Activated naive CD4-positive, alpha-beta T cell treated with Interleukin-2 at 50 U/mL for 16 hours (primary cell): ENCODE measurements at regions not wholly inside any gene's neighbourhood (a gene's known extent, or its start where the extent isn't known, plus 50 kb on each side); places are given as distances from the start of the nearest gene placed in this dataset.

Experiments used
- DNase-seq: peaks from one replicate; pipeline ENCODE4 v3.0.0-alpha.2; 2020

DNA sequence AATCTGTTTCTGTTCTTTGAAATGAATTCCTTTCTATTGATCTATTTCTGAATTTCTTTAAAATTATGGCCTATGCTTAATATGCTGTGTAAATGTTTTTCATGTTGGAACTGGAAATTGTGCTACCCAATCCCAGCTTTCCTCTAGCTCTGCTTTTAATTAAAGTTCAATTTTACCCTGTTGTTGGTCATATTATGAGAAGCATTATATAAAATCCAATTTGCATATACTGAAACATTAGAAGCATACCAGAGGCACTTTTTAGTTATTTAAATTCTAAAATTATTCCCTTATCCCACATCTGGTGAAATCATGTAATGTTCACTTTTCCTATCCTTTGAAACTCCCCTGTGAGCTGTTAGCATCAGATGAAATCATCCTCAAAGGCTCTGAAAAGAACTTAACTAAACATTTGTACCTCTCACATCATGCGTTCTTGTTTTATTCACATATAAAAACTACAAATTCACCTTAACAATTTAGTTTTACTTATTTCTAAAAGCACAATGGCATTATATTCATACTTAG is 160.6 kb upstream of the COL21A1 start:
- no peak for DNase-seq

DNA sequence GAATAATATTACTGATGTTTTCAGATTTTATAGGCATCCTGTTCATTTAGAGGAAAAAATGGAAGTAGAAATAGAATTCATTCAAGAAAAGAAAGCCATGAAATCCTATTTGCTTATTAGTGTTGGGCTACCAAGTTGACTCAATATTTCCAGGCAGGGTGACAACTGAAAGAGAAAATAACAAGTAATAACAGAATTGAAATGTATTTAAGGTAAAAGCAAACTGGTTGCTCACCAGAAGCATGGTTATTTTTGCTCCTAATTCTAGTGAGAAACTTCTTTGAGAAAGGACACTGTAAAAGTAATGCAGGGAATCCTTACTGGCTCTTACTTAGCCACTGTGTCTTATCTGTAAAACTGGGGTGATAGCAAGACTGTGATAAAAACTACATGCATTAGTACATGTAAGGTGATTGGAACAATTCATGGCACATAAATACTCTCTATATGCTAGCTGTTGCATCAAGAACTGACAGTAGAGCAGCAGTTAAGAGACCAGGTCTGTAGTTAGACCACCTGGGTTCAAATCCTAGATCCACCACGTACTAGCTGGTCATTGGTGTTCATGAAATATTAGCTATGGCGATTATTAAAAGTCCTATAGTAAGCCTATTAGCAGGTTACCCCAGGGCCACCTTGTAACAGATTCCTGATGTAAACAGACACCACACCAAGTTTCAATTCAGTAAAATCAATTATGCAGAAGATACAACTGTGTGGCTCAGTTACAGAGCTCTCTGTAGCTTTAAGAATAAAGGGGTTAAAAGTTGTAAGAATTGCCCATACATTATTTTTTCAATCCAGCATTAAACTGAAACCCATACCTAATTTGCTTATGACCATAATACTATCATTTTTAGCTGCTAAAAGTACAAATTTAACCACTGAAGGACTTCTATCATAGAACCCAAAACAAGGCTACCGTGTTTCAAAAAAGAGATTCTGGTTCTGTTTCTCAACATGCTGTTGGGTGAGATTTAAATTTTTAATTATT is 159.2 kb upstream of the COL21A1 start:
- DNase-seq: no peak

DNA sequence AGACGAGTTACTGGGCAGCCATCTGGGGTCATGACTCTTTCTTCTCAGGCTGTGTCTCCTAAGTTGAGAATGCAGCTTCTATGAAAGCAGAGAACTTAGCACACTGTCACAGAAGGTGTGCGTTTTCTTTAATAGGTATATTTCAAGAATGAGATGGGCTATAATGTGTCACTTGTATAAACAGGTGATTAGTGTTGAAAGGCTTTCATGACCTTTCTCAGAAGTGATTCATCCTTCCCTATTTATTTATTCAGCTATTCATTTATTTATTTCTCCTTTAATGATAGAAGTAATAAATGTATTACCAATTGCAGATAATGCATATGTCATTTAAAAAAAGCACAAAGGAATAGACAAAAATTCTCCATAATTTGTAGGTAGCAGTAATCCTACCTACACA is 157.2 kb upstream of the COL21A1 start:
- no peak for DNase-seq

DNA sequence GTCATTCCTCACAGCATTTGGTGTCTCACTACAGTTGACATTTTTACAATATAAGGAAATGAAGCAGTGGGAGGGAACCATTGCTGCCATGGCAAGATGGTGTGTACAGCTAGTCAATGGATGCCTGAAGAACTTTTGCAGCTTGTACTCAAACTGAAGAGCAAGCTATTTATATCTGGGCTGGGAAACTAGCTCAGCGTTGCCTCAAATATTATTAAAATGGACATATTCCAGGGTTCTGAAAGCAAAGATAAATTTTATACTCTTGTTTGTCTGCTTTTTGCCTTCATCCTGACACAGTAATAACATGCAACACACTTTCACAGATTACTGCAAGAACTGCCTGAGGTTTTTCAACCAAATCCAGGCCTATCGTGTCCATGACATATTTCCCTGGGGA is 156.4 kb upstream of the COL21A1 start:
- no peak for DNase-seq

DNA sequence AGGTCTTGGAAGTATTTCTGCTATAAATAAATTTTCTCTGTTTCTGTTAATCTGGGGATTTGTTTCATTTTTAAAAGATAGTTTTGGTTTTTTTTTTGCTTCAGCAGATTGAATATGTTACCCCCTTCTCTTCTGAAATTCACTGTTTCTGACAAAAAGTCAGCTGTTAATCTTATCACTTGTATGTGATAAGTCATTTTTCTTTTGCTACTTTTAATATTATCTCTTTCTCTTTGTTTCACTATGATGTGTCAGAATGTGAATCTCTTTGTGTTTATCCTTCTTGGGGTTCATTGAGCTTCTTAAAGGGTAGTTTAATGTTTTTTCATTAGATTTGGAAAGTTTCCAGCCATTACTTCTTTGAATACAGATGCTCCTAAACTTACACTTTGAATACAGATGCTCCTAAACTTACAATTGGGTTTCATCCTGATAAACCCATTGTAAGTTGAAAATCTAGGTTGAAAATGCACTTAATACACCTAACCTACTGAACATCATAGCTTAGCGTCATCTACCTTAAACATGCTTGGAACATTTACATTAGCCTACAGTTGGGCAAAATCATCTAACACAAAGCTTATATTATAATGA is 154.2 kb upstream of the COL21A1 start:
- no peak for DNase-seq

DNA sequence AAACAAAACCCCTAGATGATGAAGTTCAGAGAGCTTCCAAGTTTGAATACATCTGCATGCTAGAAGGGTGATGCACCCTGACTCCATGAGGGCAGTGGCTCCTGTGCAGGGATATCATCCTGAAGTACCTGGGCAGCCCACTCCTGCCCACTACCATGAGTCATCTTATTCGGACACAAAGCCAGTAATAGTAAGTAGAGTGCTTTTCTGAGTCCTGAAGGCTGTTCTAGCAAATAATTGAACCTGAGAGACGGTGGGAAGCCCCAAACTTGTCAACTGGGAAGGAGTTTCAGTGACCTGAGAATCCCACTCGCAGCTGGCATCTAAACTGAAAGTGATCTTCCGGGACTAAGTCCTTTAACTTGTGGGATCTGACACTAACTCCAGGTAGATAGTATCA is 152.9 kb upstream of the COL21A1 start:
- no peak for DNase-seq

DNA sequence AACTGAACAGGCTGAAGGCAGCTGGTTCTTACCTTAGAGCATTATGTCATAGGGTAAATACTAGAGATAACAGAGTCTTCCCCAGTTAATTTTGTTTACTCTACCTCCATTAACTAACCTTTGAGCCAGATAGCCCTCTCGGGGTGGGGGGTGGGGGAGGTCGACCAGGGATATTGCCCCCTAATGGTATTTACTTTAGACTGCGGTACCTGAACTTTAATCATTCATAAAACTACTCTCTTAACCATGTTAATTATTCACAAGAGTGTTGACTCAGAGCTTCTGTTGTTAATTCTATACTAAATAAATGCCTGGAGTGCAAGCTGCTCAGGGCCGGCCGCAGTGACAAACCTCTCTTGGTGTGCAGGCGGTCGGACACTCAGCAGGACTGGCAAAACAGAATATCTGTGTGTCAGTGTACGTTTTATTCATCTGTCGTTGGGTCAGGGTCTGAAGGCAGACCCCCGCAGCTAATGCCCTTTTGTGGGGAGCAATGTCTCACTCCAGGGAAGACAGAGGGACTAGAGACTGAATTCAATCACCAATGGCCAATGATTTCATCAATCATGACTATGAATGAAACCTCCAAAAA is 152.4 kb upstream of the COL21A1 start:
- no peak for DNase-seq

DNA sequence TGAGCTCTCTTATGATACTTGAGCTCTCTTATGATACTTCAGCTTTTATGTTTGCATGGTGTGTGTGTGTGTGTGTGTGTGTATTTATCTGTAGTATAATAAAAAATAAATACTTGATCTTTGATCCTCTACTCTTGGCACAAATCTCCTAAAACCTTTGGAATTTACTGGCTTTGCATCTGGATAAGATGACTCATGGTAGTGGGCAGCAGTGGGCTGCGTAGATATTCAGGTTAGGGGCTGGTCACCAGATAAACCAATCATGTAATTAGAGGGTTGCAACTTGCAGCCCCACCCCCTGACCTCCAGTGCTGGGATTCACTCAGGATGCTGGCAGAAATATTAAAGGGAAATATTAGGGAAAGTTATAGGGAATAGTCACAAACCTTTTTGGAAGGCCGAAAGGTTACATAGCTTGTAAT is 151.9 kb upstream of the COL21A1 start:
- DNase-seq: no peak

DNA sequence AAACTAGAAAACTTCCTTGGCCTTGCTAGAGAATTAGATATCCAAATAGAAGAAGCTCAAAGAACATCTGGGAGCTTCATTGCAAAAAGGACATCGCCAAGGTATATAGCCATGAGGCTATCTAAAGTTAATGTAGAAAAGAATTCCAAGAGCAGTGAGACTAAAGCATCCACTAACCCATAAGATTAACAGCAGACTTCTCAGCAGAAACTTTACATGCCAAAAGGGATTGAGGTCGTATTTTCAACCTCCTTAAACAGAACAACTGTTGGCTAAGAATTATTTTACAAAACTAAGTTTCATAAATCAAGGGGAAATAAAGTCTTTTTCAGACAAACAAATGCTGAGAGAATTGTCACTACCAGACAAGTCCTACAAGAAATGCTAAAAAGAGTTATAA is 149.1 kb upstream of the COL21A1 start:
- no peak for DNase-seq

DNA sequence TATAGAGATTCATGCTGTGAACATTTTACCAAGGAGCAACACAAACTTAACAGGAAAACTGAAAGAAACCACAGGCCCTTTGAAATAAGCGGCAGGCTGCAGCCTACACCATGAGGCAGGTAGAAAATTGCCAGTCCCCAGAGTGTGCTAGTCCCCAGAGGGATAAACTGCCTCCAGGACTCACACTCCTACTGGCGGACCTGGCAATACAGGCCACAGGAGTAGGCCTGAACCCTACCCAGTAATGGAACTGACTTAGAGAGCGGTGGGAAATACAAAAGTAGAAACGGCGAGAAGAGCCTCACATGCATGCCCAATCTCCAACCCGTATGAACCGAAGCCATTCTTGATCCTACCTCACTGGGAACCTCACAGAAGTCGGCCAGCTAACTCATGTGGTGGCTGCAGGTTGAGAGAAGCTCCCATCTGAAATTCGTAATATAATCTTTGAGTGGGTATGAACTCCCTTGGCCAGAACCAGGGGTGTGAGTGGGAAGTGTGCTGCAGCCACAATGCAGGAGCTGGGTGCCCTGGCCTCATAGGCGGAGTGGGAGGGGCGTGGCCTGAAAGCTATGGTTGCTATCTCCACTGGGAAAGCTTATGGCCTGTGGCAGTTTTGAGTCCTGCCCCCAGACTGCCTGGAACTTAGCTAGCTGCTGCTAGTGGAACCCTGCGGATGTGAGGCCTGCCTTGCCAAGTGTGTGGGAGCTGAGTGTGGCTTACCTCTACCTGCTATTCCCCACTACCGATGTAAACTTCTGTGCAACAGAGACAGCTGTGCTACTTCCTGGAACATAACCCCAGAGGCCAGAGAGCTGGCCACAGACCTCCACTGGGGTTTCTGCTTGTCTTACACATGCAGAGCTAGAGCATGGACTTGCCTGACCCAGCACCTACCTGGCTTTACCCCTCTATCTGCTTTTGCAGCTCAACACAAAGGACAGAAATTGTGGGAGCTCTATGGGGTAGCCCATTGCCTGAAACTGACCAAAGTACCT is 146.5 kb upstream of the COL21A1 start:
- DNase-seq: no peak

DNA sequence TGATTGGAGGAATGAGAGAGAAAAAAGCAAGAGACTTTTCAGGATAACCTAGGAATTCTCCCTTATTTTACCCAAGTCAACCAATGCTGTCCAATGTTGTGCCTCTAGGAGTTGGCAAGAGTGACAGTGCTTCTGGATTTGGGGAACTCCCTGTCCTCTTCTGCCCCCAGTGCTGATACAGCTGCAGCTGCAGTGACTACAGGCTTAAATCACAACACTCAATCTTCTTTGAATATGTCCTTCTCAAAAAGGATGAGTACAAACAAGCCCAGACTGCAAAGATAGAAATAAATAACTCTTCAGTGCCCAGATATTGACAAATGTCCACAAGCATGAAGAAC is 141.0 kb upstream of the COL21A1 start:
- DNase-seq: no peak

DNA sequence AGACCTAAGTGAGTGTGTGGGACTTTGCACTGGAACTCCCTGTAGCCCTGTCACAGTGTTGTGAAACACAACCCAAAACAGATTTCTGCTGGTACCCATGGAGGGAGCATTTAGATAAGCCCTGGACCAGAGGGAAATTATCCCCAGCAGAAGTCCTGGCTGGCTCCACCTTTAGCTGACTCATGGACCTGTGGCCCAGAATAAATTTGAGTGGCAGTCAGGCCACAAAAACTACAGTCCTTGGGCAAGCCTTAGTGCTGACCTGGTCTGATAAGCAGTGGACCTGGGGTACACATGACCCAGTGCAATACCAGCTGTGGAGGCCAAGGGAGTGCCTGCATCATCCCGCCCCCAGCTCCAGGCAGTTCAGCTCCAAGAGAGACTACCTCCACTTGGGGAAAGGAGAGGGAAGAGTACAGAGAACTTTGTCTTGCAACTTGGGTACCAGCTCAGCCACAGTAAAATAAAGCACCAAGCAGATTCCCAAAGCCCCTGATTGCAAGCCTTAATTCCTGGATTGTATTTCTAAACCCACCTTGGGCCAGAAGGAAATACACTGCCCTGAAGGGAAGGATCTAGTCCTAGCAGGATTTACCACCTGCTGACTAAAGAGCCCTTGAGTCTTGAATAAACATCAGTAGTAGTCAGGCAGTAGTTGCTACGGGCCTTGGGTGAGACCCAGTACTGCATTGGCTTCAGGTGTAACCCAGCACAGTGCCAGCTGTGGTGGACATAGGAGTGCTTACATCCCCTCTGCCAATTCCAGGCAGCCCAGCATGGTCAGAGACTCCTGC is 140.4 kb upstream of the COL21A1 start:
- no peak for DNase-seq

DNA sequence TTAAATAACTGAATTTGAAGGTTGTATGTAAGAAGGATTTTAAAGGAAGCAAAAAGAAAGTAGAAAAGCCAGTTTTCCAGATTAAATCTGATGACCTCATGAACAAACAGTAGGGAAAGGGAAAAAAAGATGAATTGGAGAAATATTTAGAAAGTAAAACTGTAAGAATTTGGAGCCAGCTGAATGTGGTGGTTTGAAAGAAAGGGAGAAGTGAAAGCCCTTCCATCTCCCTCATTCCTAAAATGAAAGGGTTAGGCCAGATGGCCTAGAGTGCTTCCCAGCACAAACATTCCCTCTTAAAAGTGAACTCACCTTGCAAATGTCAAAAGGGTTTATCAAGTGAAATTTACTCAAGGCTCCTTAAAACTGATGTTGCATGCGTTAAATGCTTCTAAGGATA is 139.3 kb upstream of the COL21A1 start:
- DNase-seq: no peak

DNA sequence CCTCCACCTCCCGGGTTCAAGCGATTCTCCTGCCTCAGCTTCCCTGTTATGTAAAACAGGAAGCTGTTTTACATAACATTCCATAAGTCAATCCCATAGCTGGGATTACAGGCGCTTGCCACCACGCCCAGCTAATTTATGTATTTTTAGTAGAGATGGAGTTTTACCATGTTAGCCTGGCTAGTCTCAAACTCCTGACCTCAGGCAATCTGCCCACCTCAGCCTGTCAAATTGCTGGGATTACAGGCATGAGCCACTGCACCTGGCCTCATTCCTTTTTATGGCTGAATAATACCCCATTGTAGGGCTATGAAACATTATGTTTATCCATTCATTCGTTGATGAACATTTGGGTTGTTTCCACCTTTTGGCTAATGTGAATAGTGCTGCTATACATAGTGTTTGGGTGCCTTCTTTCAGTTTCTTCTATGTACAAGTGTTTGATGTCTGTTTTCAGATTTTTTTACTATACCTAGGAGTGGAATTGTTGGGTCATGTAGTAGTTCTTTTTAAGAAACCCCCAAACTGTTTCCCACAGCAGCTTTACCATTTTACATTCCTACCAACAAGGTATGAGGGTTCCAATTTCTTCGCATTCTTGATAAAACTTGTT is 138.7 kb upstream of the COL21A1 start:
- DNase-seq: no peak

DNA sequence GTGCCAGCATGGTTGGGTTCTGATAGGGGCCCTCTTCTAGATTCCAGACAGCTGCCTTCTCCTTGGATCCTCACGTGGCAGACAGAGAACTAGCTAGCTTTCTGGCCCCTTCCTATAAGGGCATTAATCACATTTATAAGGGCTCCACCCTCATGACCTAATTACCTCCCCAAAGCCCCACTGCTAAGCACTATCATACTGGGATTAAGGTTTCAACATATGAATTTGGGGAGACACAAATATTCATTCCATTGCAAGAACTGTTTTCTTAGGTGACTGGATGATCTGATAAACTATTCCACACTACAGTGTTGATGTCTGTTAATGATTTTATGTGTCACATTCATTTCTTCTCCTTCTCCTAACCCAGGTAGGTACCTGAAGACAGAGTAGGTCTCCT is 135.8 kb upstream of the COL21A1 start:
- DNase-seq: no peak

DNA sequence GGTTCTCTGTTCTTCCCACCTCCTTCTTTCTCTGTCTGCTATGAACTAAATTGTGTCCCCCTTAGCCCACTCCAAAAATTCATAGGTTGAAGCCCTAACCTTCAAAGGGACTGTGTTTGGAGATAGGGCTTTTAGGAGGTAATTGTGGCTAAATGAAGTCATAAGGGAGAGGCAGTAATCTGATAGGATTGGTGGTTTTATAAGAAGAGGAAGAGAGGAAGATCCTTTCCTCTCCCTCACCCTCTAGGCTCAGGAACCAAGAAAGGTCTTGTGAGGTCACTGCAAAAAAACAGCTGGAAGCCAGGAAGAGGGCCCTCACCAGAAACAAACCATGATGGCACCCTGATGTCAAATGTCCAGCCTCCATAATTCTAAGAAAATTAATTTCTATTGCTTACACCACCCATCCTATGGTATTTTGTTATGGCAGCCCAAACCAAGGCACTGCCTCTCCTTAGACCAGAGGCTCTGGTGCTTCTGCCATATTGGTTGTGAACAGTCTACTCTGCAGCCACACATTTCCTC is 135.1 kb upstream of the COL21A1 start:
- no peak for DNase-seq

DNA sequence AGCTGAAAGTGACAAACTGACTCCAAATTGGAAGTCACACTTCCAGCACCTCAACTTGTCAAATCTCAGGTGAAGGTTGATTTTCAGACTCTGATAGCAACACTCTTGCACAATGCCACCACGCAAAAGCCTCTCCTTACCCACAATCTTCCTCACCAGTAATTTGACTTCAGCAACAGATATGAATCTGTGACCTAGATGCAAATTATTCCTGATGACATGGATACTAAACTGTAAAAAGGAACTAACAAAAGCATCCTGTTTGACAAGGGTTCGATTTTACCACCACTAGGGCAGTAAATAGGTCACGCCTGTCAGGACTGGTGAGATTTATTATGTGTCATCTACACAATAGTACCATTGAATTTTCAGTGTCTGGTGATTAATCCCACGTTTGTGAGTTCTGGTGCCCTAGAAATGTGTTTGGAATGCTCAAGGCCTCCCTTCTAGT is 134.4 kb upstream of the COL21A1 start:
- no peak for DNase-seq

DNA sequence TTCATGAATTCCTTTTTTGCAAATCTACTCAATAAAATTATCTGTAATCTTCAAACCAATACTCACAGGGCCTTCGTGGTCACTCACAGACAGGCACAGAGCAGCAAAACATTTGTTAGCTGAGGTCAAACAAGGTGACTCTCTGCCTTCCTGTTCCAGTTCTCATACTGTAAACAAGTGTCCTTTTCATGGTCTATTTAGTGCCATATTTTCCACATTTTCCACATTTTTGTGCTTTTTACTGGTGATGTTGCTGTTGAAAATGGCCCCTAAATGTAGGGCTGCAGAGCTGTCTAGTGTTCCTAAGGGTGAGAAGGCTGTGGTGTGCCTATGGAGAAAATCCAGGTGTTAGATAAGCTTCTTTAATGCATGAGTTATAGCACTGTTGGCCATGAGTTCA is 133.1 kb upstream of the COL21A1 start:
- DNase-seq: no peak

DNA sequence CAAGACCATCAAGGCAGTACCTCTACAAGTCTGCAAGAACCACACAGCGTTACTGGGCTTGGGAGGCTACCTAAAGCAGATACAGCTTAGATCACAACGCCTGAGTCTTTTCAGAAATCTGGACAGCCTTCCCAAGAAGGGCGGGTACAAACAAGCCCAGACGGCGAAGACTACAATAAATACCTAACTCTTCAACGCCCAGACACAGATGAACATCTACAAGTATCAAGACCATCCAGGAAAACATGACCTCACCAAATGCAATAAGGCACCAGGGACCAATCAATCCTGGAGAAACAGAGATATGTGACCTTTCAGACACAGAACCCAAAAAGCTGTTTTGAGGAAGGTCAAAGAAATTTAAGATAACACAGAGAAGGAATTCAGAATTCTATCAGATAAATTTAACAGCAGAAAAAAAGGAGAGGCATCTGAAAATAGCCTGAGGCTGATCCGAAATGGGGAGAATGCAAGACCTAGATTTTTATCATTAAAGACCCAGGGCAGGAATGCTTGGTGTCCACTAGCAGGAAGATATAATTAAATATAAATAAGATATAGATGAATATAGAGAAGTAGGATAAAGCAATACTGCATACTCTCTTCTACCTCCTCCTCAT is 131.7 kb upstream of the COL21A1 start:
- no peak for DNase-seq

DNA sequence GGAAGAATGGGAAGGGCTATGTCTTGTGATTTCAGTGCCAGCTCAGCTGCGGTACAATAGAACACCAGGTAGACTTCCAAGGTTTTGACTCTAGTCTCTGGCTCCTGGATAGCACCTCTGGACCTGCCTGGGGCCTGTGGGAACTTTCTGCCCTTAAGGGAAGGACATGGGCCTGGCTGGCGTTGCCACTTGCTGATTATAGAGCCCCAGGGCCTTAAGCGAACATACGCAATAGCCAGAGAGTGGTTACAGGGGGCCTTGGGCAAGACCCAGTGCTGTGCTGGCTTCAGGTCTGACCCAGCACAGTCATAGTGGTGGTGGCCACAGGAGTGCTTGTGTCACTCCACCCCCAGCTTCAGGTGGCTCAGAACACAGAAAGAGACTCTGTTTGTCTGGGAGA is 131.1 kb upstream of the COL21A1 start:
- no peak for DNase-seq

DNA sequence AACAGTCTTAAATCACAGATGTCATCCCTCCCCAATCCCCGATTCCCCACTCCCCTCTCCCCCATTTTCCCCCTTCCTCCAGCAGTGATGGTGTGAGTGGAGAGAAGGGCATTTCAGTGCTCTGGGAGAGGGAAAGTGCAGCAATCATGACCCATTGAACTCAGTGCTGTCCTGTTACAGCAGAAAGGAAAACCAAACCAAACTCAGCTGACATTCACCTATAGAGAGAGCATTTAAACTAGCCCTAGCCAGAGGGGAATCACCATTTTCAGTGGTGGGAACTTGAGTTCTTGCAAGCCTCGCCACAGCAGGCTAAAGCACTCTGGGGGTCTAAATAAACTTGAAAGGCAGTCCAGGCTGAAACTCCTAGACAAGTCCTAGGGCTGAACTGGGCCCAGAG is 129.9 kb upstream of the COL21A1 start:
- no peak for DNase-seq
